OCI-LY7 (cell line): ENCODE measurements at regions not wholly inside any gene's neighbourhood (a gene's known extent, or its start where the extent isn't known, plus 50 kb on each side); places are given as distances from the start of the nearest gene placed in this dataset.
"Not testable (repeated sequence)": the region's sequence is repeated elsewhere in the genome, so short reads cannot be mapped to it uniquely, and the experiment has no call there.

Experiments
- BruUV-seq: library from RNA; stranded (reverse); fragments of 400-500 nt; replicated peaks from 2 replicates; lab custom pipeline; 2021; lab: Mats Ljungman, UMichigan
- CTCF ChIA-PET: fragments of 300-600 bp; sonication (Branson Sonifier 250); formaldehyde crosslinking; loops from one replicate; lab custom pipeline; 2022; ENCODE audit warnings: antibody characterized with exemption; ENCODE audit not compliant: unreplicated experiment; lab: Charles Lee
- POLR2A ChIA-PET: fragments of 300-600 bp; sonication (Branson Sonifier 250); formaldehyde crosslinking; loops from one replicate; lab custom pipeline; 2022; ENCODE audit warnings: antibody characterized with exemption; lab: Charles Lee
- DNase-seq: peaks from one replicate; pipeline ENCODE4 v3.0.0-alpha.2; 2015; ENCODE audit warnings: low spot score
- H2AFZ ChIP-seq: fragments of 200-600 bp; sonication (generic), shearing (Covaris generic); 2 replicates; pipeline ENCODE4 v1.6.1; 2014; ENCODE audit warnings: mild to moderate bottlenecking, antibody characterized with exemption, low read length, moderate library complexity
- H3K27ac ChIP-seq: fragments of 200-600 bp; sonication (generic); 2 replicates; pipeline ENCODE4 v1.5.1; 2014; ENCODE audit warnings: mixed run types, low read depth, mild to moderate bottlenecking, moderate library complexity, low read length, inconsistent platforms; ENCODE audit not compliant: poor library complexity, severe bottlenecking
- H3K36me3 ChIP-seq: fragments of 200-600 bp; sonication (generic); 2 replicates; pipeline ENCODE4 v1.6.1; 2014; ENCODE audit warnings: mild to moderate bottlenecking, antibody characterized with exemption, low read length, moderate library complexity, mixed read lengths; ENCODE audit not compliant: insufficient read depth
- H3K4me1 ChIP-seq: fragments of 200-600 bp; sonication (generic); 2 replicates; pipeline ENCODE4 v1.5.1; 2014; ENCODE audit warnings: mild to moderate bottlenecking, low read length; ENCODE audit not compliant: insufficient read depth, poor library complexity, severe bottlenecking
- H3K4me2 ChIP-seq: fragments of 200-600 bp; sonication (generic); 2 replicates; pipeline ENCODE4 v1.6.1; 2014; ENCODE audit warnings: mild to moderate bottlenecking, low read length
- H3K4me3 ChIP-seq: fragments of 200-600 bp; sonication (generic); 2 replicates; pipeline ENCODE4 v1.5.1; 2014; ENCODE audit warnings: mild to moderate bottlenecking, low read depth, low read length; ENCODE audit not compliant: poor library complexity, severe bottlenecking
- H3K79me2 ChIP-seq: fragments of 200-600 bp; sonication (generic); 2 replicates; pipeline ENCODE4 v1.6.1; 2016; ENCODE audit warnings: low read depth, mild to moderate bottlenecking, low read length, moderate library complexity, mixed read lengths; ENCODE audit not compliant: insufficient read depth
- H3K9me2 ChIP-seq: fragments of 200-600 bp; sonication (generic); 2 replicates; pipeline ENCODE4 v1.6.1; 2016; ENCODE audit warnings: mild to moderate bottlenecking, low read length, mixed read lengths; ENCODE audit not compliant: insufficient read depth
- H3K9me3 ChIP-seq: fragments of 200-600 bp; sonication (generic); 2 replicates; pipeline ENCODE4 v1.6.1; 2014; ENCODE audit warnings: mild to moderate bottlenecking, mixed run types, low read length, mixed read lengths
- H4K20me1 ChIP-seq: fragments of 200-600 bp; sonication (generic); 2 replicates; pipeline ENCODE4 v1.6.1; 2014; ENCODE audit warnings: mild to moderate bottlenecking, antibody characterized with exemption, low read length, moderate library complexity, mixed read lengths; ENCODE audit not compliant: insufficient read depth
- EZH2phosphoT487 ChIP-seq: fragments of 200-600 bp; sonication (generic); IDR thresholded peaks from 2 replicates; pipeline ENCODE4 v1.6.1; 2018; ENCODE audit warnings: low read depth, borderline replicate concordance, mild to moderate bottlenecking, mixed run types, antibody characterized with exemption, low read length, moderate library complexity, mixed read lengths
- intact Hi-C: fragments of 100-400 bp; cut with micrococcal nuclease; formaldehyde crosslinking; loops from one replicate; pipeline ENCODE4 v1.10.0; 2022; ENCODE audit not compliant: unreplicated experiment
- TF ChIP-seq, protein P1 (sequence below): fragments of 200-600 bp; sonication (generic); conservative IDR thresholded peaks from 2 replicates; pipeline ENCODE4 v1.5.1; 2014; ENCODE audit warnings: mild to moderate bottlenecking, antibody characterized with exemption, low read length, moderate library complexity, mixed read lengths

GRCh38 chr7:97446361-97446760 lies 285.5 kb upstream of the TAC1 start:
- BruUV-seq, result no TSS peak
- H3K36me3 ChIP-seq, result no peaks in the 10 kb centered on the region
- no peaks in the 10 kb centered on the region for H4K20me1 ChIP-seq
- H3K9me2 ChIP-seq, result no peaks in the 10 kb centered on the region
- H2AFZ ChIP-seq, result no peak overlapping the region
- no peaks in the 10 kb centered on the region for H3K9me3 ChIP-seq
- intact Hi-C loops, result no loop called here
- TF ChIP-seq, protein P1, sequence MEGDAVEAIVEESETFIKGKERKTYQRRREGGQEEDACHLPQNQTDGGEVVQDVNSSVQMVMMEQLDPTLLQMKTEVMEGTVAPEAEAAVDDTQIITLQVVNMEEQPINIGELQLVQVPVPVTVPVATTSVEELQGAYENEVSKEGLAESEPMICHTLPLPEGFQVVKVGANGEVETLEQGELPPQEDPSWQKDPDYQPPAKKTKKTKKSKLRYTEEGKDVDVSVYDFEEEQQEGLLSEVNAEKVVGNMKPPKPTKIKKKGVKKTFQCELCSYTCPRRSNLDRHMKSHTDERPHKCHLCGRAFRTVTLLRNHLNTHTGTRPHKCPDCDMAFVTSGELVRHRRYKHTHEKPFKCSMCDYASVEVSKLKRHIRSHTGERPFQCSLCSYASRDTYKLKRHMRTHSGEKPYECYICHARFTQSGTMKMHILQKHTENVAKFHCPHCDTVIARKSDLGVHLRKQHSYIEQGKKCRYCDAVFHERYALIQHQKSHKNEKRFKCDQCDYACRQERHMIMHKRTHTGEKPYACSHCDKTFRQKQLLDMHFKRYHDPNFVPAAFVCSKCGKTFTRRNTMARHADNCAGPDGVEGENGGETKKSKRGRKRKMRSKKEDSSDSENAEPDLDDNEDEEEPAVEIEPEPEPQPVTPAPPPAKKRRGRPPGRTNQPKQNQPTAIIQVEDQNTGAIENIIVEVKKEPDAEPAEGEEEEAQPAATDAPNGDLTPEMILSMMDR, result no peak
- TF ChIP-seq EZH2phosphoT487, result no peak
- no peak overlapping the region for H3K4me3 ChIP-seq
- H3K4me2 ChIP-seq, result no peak overlapping the region
- no peak overlapping the region for H3K27ac ChIP-seq
- CTCF ChIA-PET, result no interaction called here
- POLR2A ChIA-PET, result interaction anchor here (1.1 kb wide), 1 partner anchor 20 kb away, joined by 3 read pairs; no protein-coding TSS in a partner anchor
- H3K4me1 ChIP-seq, result no peaks in the 10 kb centered on the region
- DNase-seq, result no peak
- no peaks in the 10 kb centered on the region for H3K79me2 ChIP-seq

DNA sequence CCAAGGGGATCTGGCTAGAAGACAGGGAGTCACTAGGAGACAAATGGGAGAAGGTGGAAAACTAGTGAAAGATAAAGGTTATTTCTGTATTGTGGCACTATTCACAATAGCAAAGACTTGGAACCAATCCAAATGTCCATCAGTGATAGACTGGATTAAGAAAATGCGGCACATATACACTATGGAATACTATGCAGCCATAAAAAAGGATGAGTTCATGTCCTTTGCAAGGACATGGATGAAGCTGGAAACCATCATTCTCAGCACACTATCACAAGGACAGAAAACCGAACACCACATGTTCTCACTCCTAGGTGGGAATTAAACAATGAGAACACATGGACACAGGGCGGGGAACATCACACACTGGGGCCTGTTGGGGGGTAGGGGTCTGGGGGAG lies 282.4 kb upstream of the TAC1 start:
- H3K4me1 ChIP-seq, H3K9me2 ChIP-seq, DNase-seq, intact Hi-C loops, H3K4me3 ChIP-seq, H2AFZ ChIP-seq, CTCF ChIA-PET, H3K27ac ChIP-seq, BruUV-seq, H3K36me3 ChIP-seq, POLR2A ChIA-PET, H3K79me2 ChIP-seq, H3K4me2 ChIP-seq, H3K9me3 ChIP-seq, H4K20me1 ChIP-seq: not testable (repeated sequence)

DNA sequence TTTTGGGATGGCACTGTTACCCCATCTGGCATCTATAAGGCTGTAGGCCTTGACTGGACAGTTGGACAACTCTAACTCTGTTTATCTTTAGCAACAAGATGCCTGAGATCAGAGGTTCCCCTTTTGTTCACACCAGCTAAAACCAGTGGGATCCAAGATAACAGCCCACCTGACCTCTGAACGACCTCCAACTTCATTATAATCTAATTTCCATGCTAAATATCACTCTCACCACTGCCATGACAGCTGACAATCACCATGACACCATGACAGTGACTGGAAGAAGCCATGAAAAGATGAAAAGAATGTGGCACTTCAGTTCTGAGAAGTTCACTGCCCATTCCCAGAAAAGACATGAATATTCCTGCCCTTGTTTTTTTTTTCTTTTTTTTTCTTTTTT lies 281.4 kb upstream of the TAC1 start:
- Histone ChIP-seq H3K79me2 (no peaks in the 10 kb centered on the region), H4K20me1 (no peaks in the 10 kb centered on the region), H3K4me1 (no peaks in the 10 kb centered on the region), H3K27ac (no peak overlapping the region), H3K4me3 (no peak overlapping the region), H3K4me2 (no peak overlapping the region), H2AFZ (no peak overlapping the region), H3K9me3 (no peaks in the 10 kb centered on the region), H3K9me2 (no peaks in the 10 kb centered on the region), H3K36me3 (no peaks in the 10 kb centered on the region)
- no TSS peak for BruUV-seq
- no peak for DNase-seq
- TF ChIP-seq EZH2phosphoT487, result no peak
- TF ChIP-seq, protein P1, result no peak
- intact Hi-C loops, result no loop called here
- POLR2A ChIA-PET, result interaction anchor here (0.7 kb wide), 1 partner anchor 1666 kb away, joined by 5 read pairs; no protein-coding TSS in a partner anchor
- CTCF ChIA-PET, result no interaction called here
